SW480 (cell line): ENCODE measurements at regions not wholly inside any gene's neighbourhood (a gene's known extent, or its start where the extent isn't known, plus 50 kb on each side); places are given as distances from the start of the nearest gene placed in this dataset.
"Not testable (repeated sequence)": the region's sequence is repeated elsewhere in the genome, so short reads cannot be mapped to it uniquely, and the experiment has no call there.

Experiments used
- DNase-seq: peaks from one replicate; pipeline ENCODE4 v3.0.0-alpha.2; 2016; ENCODE audit warnings: low spot score

- DNase-seq = no peak
These were observed 1088.3 kb downstream of the SORCS3 start for GRCh38 chr10:105729428-105729827.

GRCh38 chr10:105727586-105727985 lies 1086.5 kb downstream of the SORCS3 start:
- not testable (repeated sequence) for DNase-seq

DNA sequence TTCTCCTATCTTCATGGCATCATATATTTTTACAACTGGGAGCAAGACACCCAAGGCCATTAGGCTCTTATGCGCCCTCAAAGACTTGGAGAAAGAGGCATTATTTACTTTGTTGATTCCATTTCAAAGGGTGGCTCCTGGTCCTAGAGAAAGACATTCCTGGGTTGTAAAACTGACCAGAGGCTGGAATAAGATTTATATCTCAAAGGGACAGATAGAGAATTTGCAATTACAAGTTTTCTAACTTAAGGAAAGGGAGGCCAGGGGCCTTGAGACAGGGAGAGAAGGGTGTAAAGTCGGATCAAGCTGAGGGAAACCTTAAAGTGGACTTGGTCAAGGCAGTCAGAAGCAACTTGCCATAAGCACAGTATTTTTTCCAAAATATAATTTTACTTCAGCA lies 1086.0 kb downstream of the SORCS3 start:
- no peak for DNase-seq

GRCh38 chr10:105726149-105726548 lies 1085.1 kb downstream of the SORCS3 start:
- DNase-seq = no peak

DNA sequence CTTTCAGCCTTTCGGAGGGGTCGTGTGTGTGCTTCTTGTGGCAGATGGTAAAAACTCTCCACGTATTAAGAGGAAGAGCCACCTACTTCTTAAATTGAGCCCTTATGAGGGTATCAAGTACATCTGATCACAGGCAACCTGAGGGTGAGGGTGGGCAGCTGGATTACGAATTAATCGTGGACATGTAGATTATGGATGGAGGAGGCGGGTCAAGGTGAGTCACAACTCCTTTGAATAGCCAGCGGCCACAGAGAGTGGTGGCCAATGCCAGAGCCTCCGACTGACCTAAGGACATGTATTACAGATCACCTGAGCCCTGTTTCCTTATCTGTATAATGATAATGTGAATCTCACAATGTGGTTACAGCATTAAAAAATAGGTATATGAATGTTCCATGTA lies 1083.9 kb downstream of the SORCS3 start:
- DNase-seq = no peak

DNA sequence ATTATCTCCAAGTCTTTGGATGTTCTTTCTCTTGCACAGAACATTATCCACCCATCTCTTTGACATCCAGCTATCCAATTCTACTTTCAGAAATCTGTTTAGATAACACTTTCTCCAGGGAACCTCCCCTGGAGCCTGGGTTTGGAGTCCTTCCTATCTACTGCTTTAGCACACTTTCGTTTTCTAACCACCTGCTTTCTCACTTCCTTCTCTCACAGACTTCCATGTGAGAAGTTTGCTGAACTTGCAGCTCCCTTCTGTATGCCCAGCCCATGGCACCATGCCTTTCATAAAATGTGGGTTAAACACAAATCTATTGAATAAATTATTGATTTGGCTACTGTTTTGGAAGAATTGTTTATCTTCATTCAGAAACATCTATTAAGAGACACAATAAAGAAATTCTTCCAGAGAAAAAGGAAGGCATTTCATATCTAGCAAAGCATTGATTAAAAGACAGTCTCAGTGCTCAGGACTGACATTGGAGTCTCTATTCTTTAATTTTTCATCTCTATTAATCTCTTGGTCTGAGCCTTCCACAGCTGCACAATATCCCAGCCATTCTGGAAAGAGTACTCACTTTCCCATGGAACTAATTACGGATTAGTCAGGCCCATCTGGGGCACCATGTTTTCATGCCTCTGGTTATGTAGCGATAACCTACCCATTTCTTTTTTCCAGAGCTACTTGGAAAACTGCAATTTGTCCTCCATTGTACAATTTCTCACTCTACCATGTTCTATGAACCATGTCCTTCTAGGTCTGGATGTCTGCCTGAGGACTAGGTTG lies 1077.3 kb downstream of the SORCS3 start:
- no peak for DNase-seq

GRCh38 chr10:105714728-105715127 lies 1073.6 kb downstream of the SORCS3 start:
- DNase-seq = no peak

DNA sequence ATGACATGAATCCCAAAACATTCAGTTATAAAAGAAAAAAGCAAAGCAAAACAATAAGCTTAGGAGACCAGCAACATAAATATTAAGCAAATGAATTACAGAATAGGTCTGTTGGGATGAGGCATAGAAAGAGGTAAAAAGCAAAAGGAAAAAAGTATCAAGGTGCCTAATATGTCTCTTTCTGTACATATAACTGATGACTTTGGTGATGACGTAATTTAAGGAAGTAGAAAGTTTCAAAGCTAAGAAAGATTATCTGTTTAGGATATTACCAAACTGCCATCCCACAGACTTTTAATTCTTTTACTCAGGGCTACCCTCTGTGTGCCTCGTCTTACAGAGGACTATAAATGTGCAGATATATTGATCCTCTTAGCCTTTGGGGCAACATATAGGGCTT lies 1066.5 kb downstream of the SORCS3 start:
- DNase-seq = no peak

DNA sequence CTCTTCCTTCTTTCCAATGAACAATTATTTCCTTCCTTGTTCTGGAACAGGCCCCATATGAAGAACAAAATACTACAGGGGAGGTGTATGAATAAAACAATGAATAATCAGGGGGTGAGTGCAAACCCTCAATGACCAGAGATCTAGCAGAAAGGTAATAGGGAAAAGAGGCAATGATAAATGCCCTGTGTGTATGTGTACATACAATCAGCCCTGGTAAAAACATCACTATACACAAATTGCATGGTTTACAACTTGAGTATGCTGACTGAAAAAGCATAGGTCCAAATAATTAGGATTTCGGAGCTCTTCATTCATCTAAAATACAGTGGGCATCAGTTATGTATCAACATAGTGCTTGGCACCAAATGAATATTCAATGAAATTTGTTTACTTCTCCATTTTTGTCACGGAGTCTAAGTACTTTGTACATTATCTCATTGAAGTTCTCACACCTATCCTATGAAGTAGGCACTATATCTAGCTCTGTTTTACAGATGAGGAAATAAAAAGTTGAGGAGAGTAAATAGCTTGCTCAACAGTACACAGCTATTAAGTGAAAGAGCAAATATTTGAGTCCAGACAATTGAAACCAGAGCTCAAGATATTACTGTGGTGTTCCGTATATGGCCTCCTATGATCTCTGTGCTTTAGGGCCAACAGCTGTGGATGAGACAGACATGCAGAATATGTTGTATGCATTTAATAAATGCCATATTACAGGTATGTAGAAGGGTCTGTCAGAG lies 1065.4 kb downstream of the SORCS3 start:
- no peak for DNase-seq

DNA sequence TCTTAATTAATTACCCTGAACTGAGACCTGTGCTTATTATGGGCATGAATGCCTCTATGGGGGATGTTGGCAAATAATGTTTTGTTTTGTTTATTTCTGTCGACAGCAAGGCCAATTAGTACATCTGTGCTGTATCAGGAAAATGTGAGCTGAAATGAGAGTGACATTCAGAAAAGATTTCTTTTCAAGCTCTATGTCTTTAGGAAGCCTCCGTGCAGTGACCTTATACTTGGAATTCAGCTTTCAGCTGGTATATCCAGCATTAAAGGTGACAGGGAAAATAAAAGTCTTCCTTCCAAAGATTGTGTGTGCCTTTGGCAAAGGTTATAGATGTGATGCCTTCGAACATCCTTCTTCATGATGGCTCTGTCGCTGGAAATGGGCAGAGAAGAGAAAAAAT lies 1061.1 kb downstream of the SORCS3 start:
- no peak for DNase-seq

DNA sequence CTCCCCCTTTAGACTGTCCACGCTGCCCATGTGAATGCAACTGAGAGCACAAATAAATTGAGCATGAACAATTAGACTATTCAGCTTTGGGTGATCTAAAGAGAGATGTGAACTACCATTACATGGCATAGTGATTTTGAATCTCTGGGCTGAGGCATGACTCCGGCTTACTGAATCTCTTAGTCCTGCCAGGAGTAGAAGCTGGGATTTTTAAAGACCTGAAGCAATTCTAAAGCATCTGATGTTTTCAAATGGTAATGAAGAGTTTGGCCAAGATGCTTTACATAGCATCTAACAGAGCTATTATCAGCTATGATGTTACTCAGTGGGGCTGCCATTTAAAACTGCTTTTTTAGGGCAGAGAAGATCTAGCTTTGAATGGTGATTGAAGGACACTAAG lies 1059.1 kb downstream of the SORCS3 start:
- no peak for DNase-seq

DNA sequence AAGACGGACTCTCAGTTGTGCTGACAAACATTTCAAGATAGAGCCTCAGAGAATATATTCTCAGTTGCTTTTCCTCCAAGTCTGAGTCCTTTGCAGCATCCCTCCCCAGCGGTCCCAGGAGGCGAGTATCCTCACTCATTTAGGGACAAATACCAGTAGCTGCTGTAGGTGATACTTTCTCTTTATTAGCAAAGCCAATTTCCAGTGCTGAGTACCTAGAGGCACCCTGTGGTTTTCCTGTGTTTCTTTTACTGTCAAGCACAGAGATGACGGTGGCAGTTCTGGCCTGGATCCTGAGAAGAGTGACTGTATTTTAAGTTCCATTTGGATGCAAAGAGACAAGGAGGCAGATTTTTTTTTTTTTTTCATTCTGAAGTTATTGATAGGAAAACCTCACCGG lies 1058.4 kb downstream of the SORCS3 start:
- no peak for DNase-seq

DNA sequence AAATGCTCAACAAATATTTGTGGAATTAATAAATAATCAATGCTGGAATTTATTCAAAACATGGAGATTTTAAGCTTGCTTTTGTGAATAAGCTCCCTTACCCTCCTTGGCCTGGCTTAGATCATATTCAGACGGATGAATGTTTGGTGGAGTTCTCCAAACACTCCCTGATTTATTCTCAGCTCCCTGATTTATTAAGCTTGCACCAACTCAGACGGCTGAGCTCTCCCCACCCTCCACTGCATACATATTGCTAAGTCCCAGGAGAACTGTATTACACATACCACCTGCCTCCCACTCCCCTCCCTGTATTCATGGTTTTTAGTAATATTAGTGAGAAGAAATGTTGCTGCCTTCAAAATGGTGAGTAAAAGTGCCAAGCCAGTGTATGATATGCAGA lies 1057.5 kb downstream of the SORCS3 start:
- no peak for DNase-seq

DNA sequence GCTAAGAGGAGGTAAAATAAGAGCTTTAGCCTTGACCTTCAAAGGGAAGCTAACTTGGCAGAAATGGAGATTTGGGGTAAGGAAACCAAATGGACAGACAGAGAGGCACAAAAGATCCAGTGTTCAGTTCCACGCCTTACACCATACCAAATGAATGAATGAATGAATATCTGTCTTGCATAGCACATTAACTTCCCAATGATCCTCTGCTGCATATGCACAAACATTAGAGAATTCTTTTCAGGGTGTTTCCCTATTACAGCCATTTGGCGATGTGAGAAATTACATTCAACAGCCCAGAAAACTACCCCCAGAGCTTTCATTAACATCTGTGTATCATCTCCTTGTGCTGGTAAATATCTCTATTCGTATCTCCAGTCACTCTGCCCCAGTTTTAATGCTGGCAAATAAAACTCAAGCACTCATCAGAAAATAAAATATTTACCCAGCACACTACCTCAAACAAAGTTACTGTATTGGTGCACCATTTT lies 1056.2 kb downstream of the SORCS3 start:
- no peak for DNase-seq

DNA sequence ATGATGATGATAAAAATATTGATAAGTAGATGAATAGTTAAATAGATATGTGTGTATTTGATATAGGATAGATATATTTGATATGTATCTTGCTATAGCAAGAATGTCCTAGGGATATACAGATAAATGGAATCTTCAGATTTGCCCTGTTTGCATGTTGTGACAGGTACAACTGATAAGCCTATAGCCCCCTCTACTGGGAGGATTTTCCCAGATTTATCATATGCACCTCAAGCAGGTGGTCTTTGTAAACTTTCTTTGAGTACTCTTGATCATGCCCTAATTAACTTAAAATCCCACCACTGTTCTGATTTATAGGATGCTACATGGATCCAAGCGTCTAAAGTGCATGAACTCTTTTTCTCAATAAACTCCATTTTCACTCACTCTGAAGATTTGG lies 1050.7 kb downstream of the SORCS3 start:
- DNase-seq = peak; percentile 10

- no peak for DNase-seq
These were observed 1041.8 kb downstream of the SORCS3 start for GRCh38 chr10:105682911-105683310.

DNA sequence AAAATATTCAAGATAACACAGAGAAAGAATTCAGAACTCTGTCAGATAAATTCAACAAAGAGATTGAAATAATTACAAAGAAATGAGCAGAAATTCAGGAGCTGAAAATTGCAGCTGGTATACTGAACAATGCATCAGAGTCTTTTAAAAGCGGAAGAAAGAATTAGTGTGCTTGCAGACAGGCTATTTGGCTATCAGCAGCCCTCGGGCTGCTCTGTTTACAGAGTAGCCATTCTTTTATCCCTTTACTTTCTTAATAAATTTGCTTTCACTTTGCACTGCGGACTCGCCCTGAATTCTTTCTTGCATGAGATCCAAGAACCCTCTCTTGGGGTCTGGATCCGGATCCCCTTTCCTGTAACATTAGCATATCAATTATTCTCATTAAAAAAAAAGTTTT lies 1040.0 kb downstream of the SORCS3 start:
- no peak for DNase-seq

GRCh38 chr10:105679781-105680180 lies 1038.7 kb downstream of the SORCS3 start:
- DNase-seq = no peak

DNA sequence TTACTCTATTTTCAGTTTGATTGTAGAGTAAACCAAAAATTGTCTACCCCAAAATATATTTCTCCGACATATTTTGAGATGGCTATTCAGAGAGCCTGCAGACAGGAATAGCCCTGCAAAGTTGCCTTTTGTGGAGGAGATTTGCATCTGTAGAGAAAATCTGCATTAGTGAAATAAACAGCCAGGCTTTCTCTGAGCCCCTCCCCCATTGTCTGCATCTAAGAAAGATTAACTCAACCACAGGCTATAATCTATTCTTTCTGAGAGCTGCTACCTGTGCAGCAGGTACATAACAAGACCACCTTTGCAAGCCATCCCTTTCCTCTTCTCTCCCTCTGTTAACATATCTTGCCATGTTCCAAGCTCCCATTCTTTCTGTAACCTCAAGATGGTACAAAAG lies 1034.2 kb downstream of the SORCS3 start:
- DNase-seq = no peak

- DNase-seq = no peak
These were observed 1033.4 kb downstream of the SORCS3 start for GRCh38 chr10:105674448-105674847.

- DNase-seq = no peak
These were observed 1017.6 kb downstream of the SORCS3 start for GRCh38 chr10:105658696-105659095.

- no peak for DNase-seq
These were observed 1015.8 kb downstream of the SORCS3 start for GRCh38 chr10:105656856-105657255.

DNA sequence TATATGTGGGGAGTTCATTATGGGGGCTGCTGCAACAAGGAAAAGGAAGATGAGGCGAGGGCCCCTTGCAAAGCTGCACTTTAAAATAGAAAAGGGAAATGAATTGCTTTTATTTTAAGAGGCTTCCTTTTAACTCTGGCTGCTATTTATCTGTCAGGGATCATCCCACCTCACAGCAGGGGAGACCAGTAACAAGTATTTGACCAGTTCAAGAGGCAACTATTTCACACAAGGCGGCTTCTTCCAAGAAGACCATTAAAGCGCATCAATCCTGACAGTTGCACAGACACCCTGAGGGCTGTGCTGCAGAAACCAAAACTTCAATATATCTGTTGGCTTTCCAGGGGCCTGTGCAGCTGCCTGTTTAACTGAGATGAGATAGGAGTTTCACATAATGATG lies 1009.2 kb downstream of the SORCS3 start:
- no peak for DNase-seq
